Nephron progenitor cell (in vitro differentiated cells): ENCODE measurements at regions not wholly inside any gene's neighbourhood (a gene's known extent, or its start where the extent isn't known, plus 50 kb on each side); places are given as distances from the start of the nearest gene placed in this dataset.

Experiments used
- DNase-seq: peaks from one replicate; pipeline ENCODE4 v3.0.0; 2021
- H3K27ac Mint-ChIP-seq: 2 replicates; pipeline ENCODE4 v1.8.0; 2021; ENCODE audit warnings: mild to moderate bottlenecking, moderate library complexity, mixed read lengths
- H3K27me3 Mint-ChIP-seq: 2 replicates; pipeline ENCODE4 v1.8.0; 2021; ENCODE audit warnings: mild to moderate bottlenecking, low read depth, mixed read lengths; ENCODE audit not compliant: poor library complexity
- H3K36me3 Mint-ChIP-seq: 2 replicates; pipeline ENCODE4 v1.8.0; 2021; ENCODE audit warnings: low read depth, mixed read lengths
- H3K4me1 Mint-ChIP-seq: 2 replicates; pipeline ENCODE4 v1.8.0; 2021; ENCODE audit warnings: mixed read lengths
- H3K4me3 Mint-ChIP-seq: 2 replicates; pipeline ENCODE4 v1.8.0; 2021; ENCODE audit warnings: mild to moderate bottlenecking, moderate library complexity, mixed read lengths
- H3K9me3 Mint-ChIP-seq: 2 replicates; pipeline ENCODE4 v1.8.0; 2021; ENCODE audit warnings: mild to moderate bottlenecking, moderate library complexity, mixed read lengths
- CTCF ChIP-seq: fragments of 200-600 bp; sonication (generic); IDR thresholded peaks from 2 replicates; pipeline ENCODE4 v1.5.0; 2021; ENCODE audit warnings: antibody characterized with exemption

GRCh38 chr12:82029936-82030335 lies 270.8 kb upstream of the PPFIA2 start:
- Mint-ChIP-seq H3K36me3 (no peaks in the 10 kb centered on the region), H3K27ac (no peak overlapping the region), H3K9me3 (no peaks in the 10 kb centered on the region), H3K4me3 (no peak overlapping the region), H3K27me3 (no peaks in the 10 kb centered on the region), H3K4me1 (no peaks in the 10 kb centered on the region)
- no peak for DNase-seq
- TF ChIP-seq CTCF, result no peak

GRCh38 chr12:82028772-82029171 lies 269.6 kb upstream of the PPFIA2 start:
- H3K4me3 Mint-ChIP-seq, result no peak overlapping the region
- H3K27ac Mint-ChIP-seq, result no peak overlapping the region
- H3K9me3 Mint-ChIP-seq, result no peaks in the 10 kb centered on the region
- H3K36me3 Mint-ChIP-seq, result no peaks in the 10 kb centered on the region
- TF ChIP-seq CTCF, result no peak
- H3K4me1 Mint-ChIP-seq, result no peaks in the 10 kb centered on the region
- H3K27me3 Mint-ChIP-seq, result no peaks in the 10 kb centered on the region
- DNase-seq, result no peak

- no peak for TF ChIP-seq CTCF
- Mint-ChIP-seq H3K27ac (no peak overlapping the region), H3K4me3 (no peak overlapping the region), H3K9me3 (no peaks in the 10 kb centered on the region), H3K4me1 (no peaks in the 10 kb centered on the region), H3K36me3 (no peaks in the 10 kb centered on the region), H3K27me3 (no peaks in the 10 kb centered on the region)
- DNase-seq, result no peak
Observed at GRCh38 chr12:82027612-82028011, 268.5 kb upstream of the PPFIA2 start.

GRCh38 chr12:82025462-82025861 lies 266.3 kb upstream of the PPFIA2 start:
- Mint-ChIP-seq H3K27me3 (no peaks in the 10 kb centered on the region), H3K27ac (no peak overlapping the region), H3K36me3 (no peaks in the 10 kb centered on the region), H3K9me3 (no peaks in the 10 kb centered on the region), H3K4me1 (no peaks in the 10 kb centered on the region), H3K4me3 (no peak overlapping the region)
- TF ChIP-seq CTCF, result no peak
- DNase-seq, result no peak

- Mint-ChIP-seq H3K9me3 (peaks cover 9% of the 10 kb centered on the region), H3K4me3 (no peak overlapping the region), H3K36me3 (no peaks in the 10 kb centered on the region), H3K27me3 (no peaks in the 10 kb centered on the region), H3K4me1 (no peaks in the 10 kb centered on the region), H3K27ac (no peak overlapping the region)
- DNase-seq, result no peak
- TF ChIP-seq CTCF, result peak; percentile 28
Observed at GRCh38 chr12:82019533-82019932, 260.4 kb upstream of the PPFIA2 start.

- Mint-ChIP-seq H3K4me3 (no peak overlapping the region), H3K27ac (no peak overlapping the region), H3K36me3 (no peaks in the 10 kb centered on the region), H3K9me3 (peaks cover 9% of the 10 kb centered on the region), H3K4me1 (no peaks in the 10 kb centered on the region), H3K27me3 (no peaks in the 10 kb centered on the region)
- TF ChIP-seq CTCF, result no peak
- no peak for DNase-seq
Observed at GRCh38 chr12:82015623-82016347, 256.6 kb upstream of the PPFIA2 start.
